Hepatocyte (in vitro differentiated cells): ENCODE measurements at regions not wholly inside any gene's neighbourhood (a gene's known extent, or its start where the extent isn't known, plus 50 kb on each side); places are given as distances from the start of the nearest gene placed in this dataset.

ENCODE experiments used
- DNase-seq: peaks from one replicate; pipeline ENCODE4 v3.0.0-alpha.2; 2016; ENCODE audit warnings: low spot score
- H2AFZ ChIP-seq: fragments of 200-600 bp; sonication (generic); 2 replicates; pipeline ENCODE4 v1.6.0; 2016; ENCODE audit warnings: antibody characterized with exemption, mild to moderate bottlenecking
- H3K27ac ChIP-seq: fragments of 200-600 bp; sonication (generic); 2 replicates; pipeline ENCODE4 v1.5.1; 2016; ENCODE audit warnings: mild to moderate bottlenecking
- H3K27me3 ChIP-seq: fragments of 200-600 bp; sonication (generic); 2 replicates; pipeline ENCODE4 v1.6.1; 2016
- H3K36me3 ChIP-seq: fragments of 200-600 bp; sonication (generic); replicated peaks from 2 replicates; pipeline ENCODE4 v1.5.1; 2016; ENCODE audit warnings: low read depth; ENCODE audit not compliant: insufficient read depth
- H3K4me1 ChIP-seq: fragments of 200-600 bp; sonication (generic); 2 replicates; pipeline ENCODE4 v1.5.1; 2016; ENCODE audit warnings: mild to moderate bottlenecking, moderate library complexity; ENCODE audit not compliant: insufficient read depth
- H3K4me2 ChIP-seq: fragments of 200-600 bp; sonication (generic); 2 replicates; pipeline ENCODE4 v1.6.0; 2016
- H3K4me3 ChIP-seq: fragments of 200-600 bp; sonication (generic); 2 replicates; pipeline ENCODE4 v1.5.1; 2016; ENCODE audit warnings: mild to moderate bottlenecking
- H3K79me2 ChIP-seq: fragments of 200-600 bp; sonication (generic); 2 replicates; pipeline ENCODE4 v1.6.0; 2017; ENCODE audit warnings: mild to moderate bottlenecking
- H3K9me2 ChIP-seq: fragments of 200-600 bp; sonication (generic); replicated peaks from 2 replicates; pipeline ENCODE4 v1.6.0; 2017; ENCODE audit warnings: mild to moderate bottlenecking; ENCODE audit not compliant: insufficient read depth
- H3K9me3 ChIP-seq: fragments of 200-600 bp; sonication (generic); 2 replicates; pipeline ENCODE4 v1.5.1; 2016; ENCODE audit warnings: low read depth, mild to moderate bottlenecking
- H4K20me1 ChIP-seq: fragments of 200-600 bp; sonication (generic); 2 replicates; pipeline ENCODE4 v1.6.0; 2016; ENCODE audit warnings: mild to moderate bottlenecking; ENCODE audit not compliant: insufficient read depth, poor library complexity, severe bottlenecking
- EZH2 ChIP-seq: fragments of 200-600 bp; sonication (generic); IDR thresholded peaks from 2 replicates; pipeline ENCODE4 v1.6.1; 2016; ENCODE audit warnings: antibody characterized with exemption, mild to moderate bottlenecking, borderline replicate concordance
- EZH2phosphoT487 ChIP-seq: fragments of 200-600 bp; sonication (generic); IDR thresholded peaks from one replicate; pipeline ENCODE4 v1.6.1; 2018; ENCODE audit warnings: antibody characterized with exemption, mild to moderate bottlenecking, low read depth, moderate library complexity; ENCODE audit not compliant: unreplicated experiment, severe bottlenecking
- WGBS: methylation state at CpG from one replicate; pipeline ENCODE4 v1.1.6; 2016; ENCODE audit warnings: low lambda C conversion rate; ENCODE audit errors: missing lambda C conversion rate; 5-methylcytosine and 5-hydroxymethylcytosine counted together
- TF ChIP-seq, protein P1 (sequence below): fragments of 200-600 bp; sonication (generic); IDR thresholded peaks from 2 replicates; pipeline ENCODE4 v1.5.1; 2016; ENCODE audit warnings: antibody characterized with exemption, mild to moderate bottlenecking; ENCODE audit not compliant: poor library complexity

DNA sequence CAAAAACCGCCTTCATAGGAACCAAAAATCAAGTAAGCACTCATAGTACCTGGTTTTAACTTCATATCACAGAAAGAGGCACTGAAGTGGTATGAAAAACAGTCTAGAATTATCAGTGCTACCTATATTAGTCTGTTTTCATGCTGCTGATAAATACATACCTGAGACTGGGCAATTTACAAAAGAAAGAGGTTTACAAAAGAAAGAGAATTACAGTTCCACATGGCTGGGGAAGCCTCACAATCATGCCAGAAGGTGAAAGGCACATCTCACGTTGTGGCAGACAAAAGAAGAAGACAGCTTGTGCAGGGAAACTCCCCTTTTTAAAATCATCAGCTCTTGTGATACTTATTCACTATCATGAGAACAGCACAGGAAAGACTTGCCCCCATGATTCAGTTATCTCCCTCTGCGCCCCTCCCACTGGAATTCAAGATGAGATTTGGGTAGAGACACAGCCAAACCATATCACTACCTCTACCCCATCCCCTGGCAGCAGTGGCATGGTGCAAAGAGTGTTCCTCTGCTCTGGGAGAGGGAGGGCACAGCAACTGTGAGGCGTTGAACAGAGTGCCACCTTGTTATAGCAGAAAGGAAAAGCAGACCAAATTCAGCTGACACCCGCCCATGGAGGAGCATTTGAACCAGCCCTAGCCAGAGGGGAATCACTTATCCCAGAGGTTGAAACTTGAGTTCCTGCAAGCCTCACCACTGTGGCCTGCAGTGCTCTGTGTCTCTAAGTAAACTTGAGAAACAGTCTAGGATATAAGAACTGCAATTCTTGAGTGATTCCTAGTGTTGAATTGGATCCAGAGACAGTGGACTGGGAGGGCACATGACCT is 61.9 kb upstream of the PTPRZ1 start:
- H3K9me3 ChIP-seq, result no peaks in the 10 kb centered on the region
- DNase-seq, result no peak
- no peaks in the 10 kb centered on the region for H3K36me3 ChIP-seq
- H3K27me3 ChIP-seq, result peaks cover 3% of the 10 kb centered on the region
- no peak overlapping the region for H3K27ac ChIP-seq
- H3K9me2 ChIP-seq, result no peaks in the 10 kb centered on the region
- H3K79me2 ChIP-seq, result no peaks in the 10 kb centered on the region
- no peaks in the 10 kb centered on the region for H3K4me1 ChIP-seq
- TF ChIP-seq EZH2, result no peak
- TF ChIP-seq, protein P1, sequence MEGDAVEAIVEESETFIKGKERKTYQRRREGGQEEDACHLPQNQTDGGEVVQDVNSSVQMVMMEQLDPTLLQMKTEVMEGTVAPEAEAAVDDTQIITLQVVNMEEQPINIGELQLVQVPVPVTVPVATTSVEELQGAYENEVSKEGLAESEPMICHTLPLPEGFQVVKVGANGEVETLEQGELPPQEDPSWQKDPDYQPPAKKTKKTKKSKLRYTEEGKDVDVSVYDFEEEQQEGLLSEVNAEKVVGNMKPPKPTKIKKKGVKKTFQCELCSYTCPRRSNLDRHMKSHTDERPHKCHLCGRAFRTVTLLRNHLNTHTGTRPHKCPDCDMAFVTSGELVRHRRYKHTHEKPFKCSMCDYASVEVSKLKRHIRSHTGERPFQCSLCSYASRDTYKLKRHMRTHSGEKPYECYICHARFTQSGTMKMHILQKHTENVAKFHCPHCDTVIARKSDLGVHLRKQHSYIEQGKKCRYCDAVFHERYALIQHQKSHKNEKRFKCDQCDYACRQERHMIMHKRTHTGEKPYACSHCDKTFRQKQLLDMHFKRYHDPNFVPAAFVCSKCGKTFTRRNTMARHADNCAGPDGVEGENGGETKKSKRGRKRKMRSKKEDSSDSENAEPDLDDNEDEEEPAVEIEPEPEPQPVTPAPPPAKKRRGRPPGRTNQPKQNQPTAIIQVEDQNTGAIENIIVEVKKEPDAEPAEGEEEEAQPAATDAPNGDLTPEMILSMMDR, result no peak
- no peak for TF ChIP-seq EZH2phosphoT487
- H3K4me3 ChIP-seq, result no peak overlapping the region
- no peak overlapping the region for H2AFZ ChIP-seq
- H3K4me2 ChIP-seq, result no peak overlapping the region
- WGBS, result 78% methylated on average over 5 of the region's 5 CpGs
- H4K20me1 ChIP-seq, result no peaks in the 10 kb centered on the region

- Histone ChIP-seq H3K9me2 (no peaks in the 10 kb centered on the region), H3K27ac (no peak overlapping the region), H3K79me2 (no peaks in the 10 kb centered on the region), H3K27me3 (peaks cover 3% of the 10 kb centered on the region), H4K20me1 (no peaks in the 10 kb centered on the region), H3K4me1 (no peaks in the 10 kb centered on the region), H3K9me3 (no peaks in the 10 kb centered on the region), H3K36me3 (no peaks in the 10 kb centered on the region), H3K4me2 (no peak overlapping the region), H3K4me3 (no peak overlapping the region), H2AFZ (no peak overlapping the region)
- no peak for TF ChIP-seq EZH2
- no peak for TF ChIP-seq EZH2phosphoT487
- TF ChIP-seq, protein P1, result no peak
- DNase-seq, result no peak
- 90% methylated on average over 1 of the region's 1 CpG for WGBS
Measured at GRCh38 chr7:121807078-121807477, 65.9 kb upstream of the PTPRZ1 start.

GRCh38 chr7:121803039-121803438 is 69.9 kb upstream of the PTPRZ1 start:
- TF ChIP-seq, protein P1, result no peak
- no peak for TF ChIP-seq EZH2
- TF ChIP-seq EZH2phosphoT487, result no peak
- H2AFZ ChIP-seq, result no peak overlapping the region
- 76% methylated on average over 1 of the region's 1 CpG for WGBS

More at GRCh38 chr7:121803039-121803438, 69.9 kb upstream of the PTPRZ1 start:
- Histone ChIP-seq H3K4me3 (no peak overlapping the region), H3K4me2 (no peak overlapping the region), H3K4me1 (no peaks in the 10 kb centered on the region), H3K79me2 (no peaks in the 10 kb centered on the region), H3K27me3 (no peaks in the 10 kb centered on the region), H3K36me3 (no peaks in the 10 kb centered on the region), H3K9me2 (no peaks in the 10 kb centered on the region), H3K27ac (no peak overlapping the region), H4K20me1 (no peaks in the 10 kb centered on the region), H3K9me3 (no peaks in the 10 kb centered on the region)
- DNase-seq, result no peak
